D721Med (cell line): ENCODE measurements at regions not wholly inside any gene's neighbourhood (a gene's known extent, or its start where the extent isn't known, plus 50 kb on each side); places are given as distances from the start of the nearest gene placed in this dataset.

Experiments
- DNase-seq: peaks from one replicate; pipeline ENCODE4 v3.0.0; 2011; ENCODE audit warnings: low spot score; ENCODE audit not compliant: insufficient read length
- FAIRE-seq: peaks from 2 replicates; lab custom pipeline; 2011; peaks lifted over from hg19 to GRCh38; lab: Jason Lieb, UNC
- CTCF ChIP-seq: IDR thresholded peaks from 2 replicates; pipeline ENCODE4 v1.5.1; 2012; ENCODE audit warnings: mild to moderate bottlenecking, control low read depth; ENCODE audit not compliant: insufficient read depth; ENCODE audit errors: missing control alignments

GRCh38 chr15:70167155-70167554 is 69.4 kb upstream of the TLE3 start:
- no peak for FAIRE-seq
- DNase-seq = no peak
- TF ChIP-seq CTCF = no peak

- no peak for FAIRE-seq
- TF ChIP-seq CTCF = no peak
- DNase-seq = no peak
Measured at GRCh38 chr15:70166506-70167087, 68.9 kb upstream of the TLE3 start.

- no peak for TF ChIP-seq CTCF
- no peak for FAIRE-seq
- DNase-seq = no peak
Measured at GRCh38 chr15:70165716-70166284, 68.1 kb upstream of the TLE3 start.

- FAIRE-seq = no peak
- no peak for DNase-seq
- TF ChIP-seq CTCF = no peak
Measured at GRCh38 chr15:70164910-70165715, 67.4 kb upstream of the TLE3 start.

- no peak for TF ChIP-seq CTCF
- DNase-seq (no peak), FAIRE-seq (no peak)
Measured at GRCh38 chr15:70164156-70164900, 66.6 kb upstream of the TLE3 start.

GRCh38 chr15:70160803-70161565 is 63.3 kb upstream of the TLE3 start:
- no peak for DNase-seq
- no peak for FAIRE-seq
- TF ChIP-seq CTCF = no peak
